Endothelial cell of umbilical vein (primary cell): ENCODE measurements at regions not wholly inside any gene's neighbourhood (a gene's known extent, or its start where the extent isn't known, plus 50 kb on each side); places are given as distances from the start of the nearest gene placed in this dataset.

ENCODE experiments used
- BruUV-seq: library from RNA; stranded (reverse); fragments of 400-500 nt; replicated peaks from 2 replicates; lab custom pipeline; 2021; lab: Mats Ljungman, UMichigan
- CTCF ChIA-PET: fragments of 300-600, 350-600 bp; sonication (Branson Sonifier 250); formaldehyde crosslinking; loops from one replicate; lab custom pipeline; 2021; ENCODE audit warnings: antibody characterized with exemption, inconsistent platforms; lab: Charles Lee
- POLR2A ChIA-PET: fragments of 300-600, 350-600 bp; sonication (Branson Sonifier 250); formaldehyde crosslinking; loops from one replicate; lab custom pipeline; 2021; ENCODE audit warnings: antibody characterized with exemption, inconsistent platforms; lab: Charles Lee
- DNase-seq: peaks from one replicate; pipeline ENCODE4 v3.0.0-alpha.2; 2011; ENCODE audit warnings: low read depth, low spot score
- FAIRE-seq: peaks from 2 replicates; lab custom pipeline; 2011; peaks lifted over from hg19 to GRCh38; lab: Jason Lieb, UNC
- H2AFZ ChIP-seq: 2 replicates; pipeline ENCODE4 v1.6.0; 2012; ENCODE audit warnings: low read depth, low read length, control low read depth, inconsistent platforms
- H3K27ac ChIP-seq: 2 replicates; pipeline ENCODE4 v1.5.1; 2011; ENCODE audit warnings: low read depth, mild to moderate bottlenecking, control low read depth, low read length, moderate library complexity; ENCODE audit not compliant: insufficient read depth
- H3K27me3 ChIP-seq, 2 experiments: 2 replicates each; pipeline versions ENCODE4 v1.6.0 to v1.6.1; 2011; ENCODE audit warnings: low read length in 2 of 2, mixed read lengths in 1 of 2; ENCODE audit not compliant: control insufficient read depth in 2 of 2, insufficient read depth in 2 of 2
- H3K36me3 ChIP-seq, 2 experiments: 2 replicates in 1 of 2; 3 replicates in 1 of 2; pipeline ENCODE4 v1.5.1; 2011; ENCODE audit warnings: low read length in 2 of 2, mild to moderate bottlenecking in 1 of 2, moderate library complexity in 1 of 2; ENCODE audit not compliant: control insufficient read depth in 2 of 2, insufficient read depth in 2 of 2; ENCODE audit errors: extremely low read depth in 1 of 2
- H3K4me1 ChIP-seq: 3 replicates; pipeline ENCODE4 v1.5.1; 2011; ENCODE audit warnings: mild to moderate bottlenecking, low read length; ENCODE audit not compliant: control insufficient read depth, insufficient read depth; ENCODE audit errors: extremely low read depth
- H3K4me2 ChIP-seq: 2 replicates; pipeline ENCODE4 v1.6.1; 2011; ENCODE audit warnings: low read length, control low read depth, mixed read lengths; ENCODE audit not compliant: insufficient read depth
- H3K4me3 ChIP-seq, 3 experiments: fragments of 200-600 bp in 1 of 3; sonication (generic), shearing (Covaris generic) in 1 of 3; replicated peaks in 1 of 3; 2 replicates each; pipeline ENCODE4 v1.5.1; 2011 to 2016; ENCODE audit warnings: control low read depth in 3 of 3, low read length in 3 of 3, mild to moderate bottlenecking in 2 of 3, inconsistent platforms in 1 of 3, low read depth in 1 of 3, moderate library complexity in 1 of 3; ENCODE audit not compliant: insufficient read depth in 1 of 3
- H3K79me2 ChIP-seq: 2 replicates; pipeline ENCODE4 v1.6.0; 2012; ENCODE audit warnings: low read length, inconsistent platforms; ENCODE audit not compliant: control insufficient read depth, insufficient read depth
- H3K9ac ChIP-seq: replicated peaks from 2 replicates; pipeline ENCODE3; 2011; ENCODE audit warnings: low read length, control low read depth; ENCODE audit not compliant: insufficient read depth; ENCODE audit errors: extremely low read depth
- H3K9me1 ChIP-seq: replicated peaks from 3 replicates; pipeline ENCODE4 v1.6.0; 2011; ENCODE audit warnings: mild to moderate bottlenecking, low read length; ENCODE audit not compliant: control insufficient read depth, insufficient read depth; ENCODE audit errors: extremely low read depth
- H3K9me3 ChIP-seq: replicated peaks from 2 replicates; pipeline ENCODE4 v1.5.1; 2012; ENCODE audit warnings: low read length, inconsistent platforms; ENCODE audit not compliant: control insufficient read depth, insufficient read depth
- H4K20me1 ChIP-seq: replicated peaks from 2 replicates; pipeline ENCODE3; 2011; ENCODE audit warnings: mild to moderate bottlenecking, low read length; ENCODE audit not compliant: control insufficient read depth, insufficient read depth; ENCODE audit errors: extremely low read depth
- CTCF ChIP-seq, 2 donors: IDR thresholded peaks; 1 replicate in 1 of 2; 2 replicates in 1 of 2; pipeline ENCODE4 v1.5.1; 2011; ENCODE audit warnings: low read length in 2 of 2, mild to moderate bottlenecking in 2 of 2, moderate library complexity in 2 of 2, control low read depth in 1 of 2, inconsistent platforms in 1 of 2, low read depth in 1 of 2; ENCODE audit not compliant: insufficient read depth in 1 of 2; ENCODE audit errors: extremely low read depth in 1 of 2
- EZH2 ChIP-seq: IDR thresholded peaks from 2 replicates; pipeline ENCODE4 v1.6.1; 2012; ENCODE audit warnings: borderline replicate concordance, low read depth, mild to moderate bottlenecking, moderate library complexity, low read length, inconsistent platforms; ENCODE audit not compliant: severe bottlenecking
- FOS ChIP-seq: IDR thresholded peaks from 2 replicates; pipeline ENCODE4 v1.6.1; 2011; ENCODE audit warnings: mild to moderate bottlenecking, low read length, moderate library complexity, borderline replicate concordance; ENCODE audit not compliant: insufficient read depth
- GATA2 ChIP-seq: IDR thresholded peaks from 2 replicates; pipeline ENCODE4 v1.7.0; 2011; ENCODE audit warnings: low read depth, mild to moderate bottlenecking, moderate library complexity, mixed read lengths, low read length; ENCODE audit not compliant: insufficient read length, insufficient read depth
- JUN ChIP-seq: IDR thresholded peaks from 2 replicates; pipeline ENCODE4 v1.6.1; 2011; ENCODE audit warnings: borderline replicate concordance, low read depth; ENCODE audit not compliant: insufficient read length, insufficient read depth
- MAX ChIP-seq: IDR thresholded peaks from 2 replicates; pipeline ENCODE4 v1.6.1; 2011; ENCODE audit not compliant: insufficient read depth, insufficient read length
- MYC ChIP-seq: IDR thresholded peaks from one replicate; pipeline ENCODE4 v1.6.1; 2011; ENCODE audit warnings: mild to moderate bottlenecking, low read depth, low read length
- POLR2A ChIP-seq: IDR thresholded peaks from 2 replicates; pipeline ENCODE4 v1.6.1; 2012; ENCODE audit warnings: low read depth, mild to moderate bottlenecking, control low read depth, low read length
- POLR2AphosphoS5 ChIP-seq: IDR thresholded peaks from 2 replicates; pipeline ENCODE4 v1.6.1; 2012; ENCODE audit warnings: low read depth, mild to moderate bottlenecking, control low read depth, low read length, moderate library complexity; ENCODE audit not compliant: insufficient read depth
- dilution Hi-C: fragments of 300-500 bp; cut with MboI; formaldehyde crosslinking; loops from one replicate; pipeline ENCODE4 v1.15.0; 2019; ENCODE audit warnings: low sequenced_read_pairs; ENCODE audit not compliant: extremely low pct_ligation_motif_present
- intact Hi-C: fragments of 100-400 bp; cut with micrococcal nuclease; formaldehyde crosslinking; loops from one replicate; pipeline ENCODE4 v1.10.0; 2022

- Histone ChIP-seq H3K9me1 (no peaks in the 10 kb centered on the region), H3K4me2 (no peak overlapping the region), H2AFZ (no peak overlapping the region), H4K20me1 (no peaks in the 10 kb centered on the region), H3K4me3 (no peak overlapping the region), H3K9me3 (no peaks in the 10 kb centered on the region), H3K9ac (no peak overlapping the region), H3K36me3 (no peaks in the 10 kb centered on the region), H3K27me3 (no peaks in the 10 kb centered on the region), H3K79me2 (no peaks in the 10 kb centered on the region), H3K27ac (no peak overlapping the region), H3K4me1 (no peaks in the 10 kb centered on the region)
- intact Hi-C loops: no loop called here
- no peak for TF ChIP-seq MAX
- no peak for TF ChIP-seq POLR2A
- TF ChIP-seq GATA2: no peak
- no peak for TF ChIP-seq MYC
- no peak for TF ChIP-seq POLR2AphosphoS5
- no peak for TF ChIP-seq EZH2
- TF ChIP-seq CTCF (IDR thresholded peaks at IDR 0.05; ENCODE audit: extremely low read depth in 1 of 2, insufficient read depth in 1 of 2, low read depth in 1 of 2, low read length in 2 of 2): no peak
- dilution Hi-C loops: no loop called here
- BruUV-seq: no TSS peak
- ChIA-PET CTCF (no interaction called here), POLR2A (no interaction called here)
- no peak for FAIRE-seq
- no peak for DNase-seq
These were observed 171.1 kb upstream of the CCDC196 start for GRCh38 chr14:66315098-66315497.

- no peak overlapping the region for H2AFZ ChIP-seq
- no peak for FAIRE-seq
- no peaks in the 10 kb centered on the region for H3K9me3 ChIP-seq
- no peak overlapping the region for H3K4me3 ChIP-seq
- dilution Hi-C loops: no loop called here
- no peaks in the 10 kb centered on the region for H3K27me3 ChIP-seq
- H3K9me1 ChIP-seq: no peaks in the 10 kb centered on the region
- H3K9ac ChIP-seq: no peak overlapping the region
- no TSS peak for BruUV-seq
- no peak for DNase-seq
- H3K4me1 ChIP-seq: no peaks in the 10 kb centered on the region
- H4K20me1 ChIP-seq: no peaks in the 10 kb centered on the region
- no peak overlapping the region for H3K27ac ChIP-seq
- POLR2A ChIA-PET: no interaction called here
- H3K36me3 ChIP-seq: no peaks in the 10 kb centered on the region
- H3K4me2 ChIP-seq: no peak overlapping the region
- no peaks in the 10 kb centered on the region for H3K79me2 ChIP-seq
- intact Hi-C loops: no loop called here
- CTCF ChIA-PET: no interaction called here
- TF ChIP-seq CTCF (IDR thresholded peaks at IDR 0.05; ENCODE audit: extremely low read depth in 1 of 2, insufficient read depth in 1 of 2, low read depth in 1 of 2, low read length in 2 of 2) (no peak), GATA2 (no peak), MAX (no peak), FOS (no peak), EZH2 (no peak), MYC (no peak), POLR2AphosphoS5 (no peak), JUN (no peak), POLR2A (no peak)
These were observed 170.6 kb upstream of the CCDC196 start for GRCh38 chr14:66315548-66315947.
